Prostate gland (tissue), 2 donors: ENCODE measurements at regions not wholly inside any gene's neighbourhood (a gene's known extent, or its start where the extent isn't known, plus 50 kb on each side); places are given as distances from the start of the nearest gene placed in this dataset.

Experiments used
- POLR2A ChIP-seq: fragments of 450-650 bp; IDR thresholded peaks from one replicate; pipeline ENCODE4 v1.6.1; 2016; ENCODE audit warnings: antibody characterized with exemption, mild to moderate bottlenecking
- POLR2AphosphoS5 ChIP-seq: sonication (generic); formaldehyde crosslinking; IDR thresholded peaks from one replicate; pipeline ENCODE4 v1.6.1; 2017; ENCODE audit warnings: antibody characterized with exemption
- TF ChIP-seq, protein P1 (sequence below), 4 experiments: fragments of 200-600 bp in 2 of 4; fragments of 450-650 bp in 2 of 4; sonication (generic) in 2 of 4; IDR thresholded peaks; 1 replicate in 3 of 4; 2 replicates in 1 of 4; pipeline ENCODE4 v1.5.1; 2016 to 2019; ENCODE audit warnings: antibody characterized with exemption in 4 of 4, mild to moderate bottlenecking in 2 of 4, moderate library complexity in 2 of 4

DNA sequence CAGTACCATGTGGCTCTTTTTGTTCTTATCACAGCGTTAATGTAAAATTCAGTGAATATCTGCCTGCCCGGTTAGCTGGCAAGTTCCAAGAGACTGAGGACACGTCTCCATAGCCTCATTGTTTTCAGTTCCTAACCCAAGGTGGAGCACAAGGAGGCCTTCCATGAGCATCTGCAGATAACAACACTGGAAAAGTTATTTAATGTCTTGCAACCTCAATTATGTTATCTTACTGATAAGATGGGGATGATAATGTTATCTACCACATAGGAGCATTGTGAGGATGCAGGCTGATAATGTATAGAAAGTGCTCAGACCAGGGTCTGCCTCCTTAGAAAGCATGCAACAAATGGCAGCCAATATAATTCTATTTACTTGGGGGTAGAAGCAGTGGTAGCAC is 109.6 kb upstream of the DNAH14 start:
- TF ChIP-seq, protein P1, sequence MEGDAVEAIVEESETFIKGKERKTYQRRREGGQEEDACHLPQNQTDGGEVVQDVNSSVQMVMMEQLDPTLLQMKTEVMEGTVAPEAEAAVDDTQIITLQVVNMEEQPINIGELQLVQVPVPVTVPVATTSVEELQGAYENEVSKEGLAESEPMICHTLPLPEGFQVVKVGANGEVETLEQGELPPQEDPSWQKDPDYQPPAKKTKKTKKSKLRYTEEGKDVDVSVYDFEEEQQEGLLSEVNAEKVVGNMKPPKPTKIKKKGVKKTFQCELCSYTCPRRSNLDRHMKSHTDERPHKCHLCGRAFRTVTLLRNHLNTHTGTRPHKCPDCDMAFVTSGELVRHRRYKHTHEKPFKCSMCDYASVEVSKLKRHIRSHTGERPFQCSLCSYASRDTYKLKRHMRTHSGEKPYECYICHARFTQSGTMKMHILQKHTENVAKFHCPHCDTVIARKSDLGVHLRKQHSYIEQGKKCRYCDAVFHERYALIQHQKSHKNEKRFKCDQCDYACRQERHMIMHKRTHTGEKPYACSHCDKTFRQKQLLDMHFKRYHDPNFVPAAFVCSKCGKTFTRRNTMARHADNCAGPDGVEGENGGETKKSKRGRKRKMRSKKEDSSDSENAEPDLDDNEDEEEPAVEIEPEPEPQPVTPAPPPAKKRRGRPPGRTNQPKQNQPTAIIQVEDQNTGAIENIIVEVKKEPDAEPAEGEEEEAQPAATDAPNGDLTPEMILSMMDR (IDR thresholded peaks at IDR 0.05) = no peak
- TF ChIP-seq POLR2A (no peak), POLR2AphosphoS5 (no peak)
